GM18951 (cell line): ENCODE measurements at regions not wholly inside any gene's neighbourhood (a gene's known extent, or its start where the extent isn't known, plus 50 kb on each side); places are given as distances from the start of the nearest gene placed in this dataset.
"Not testable (repeated sequence)": the region's sequence is repeated elsewhere in the genome, so short reads cannot be mapped to it uniquely, and the experiment has no call there.

Experiments used
- POLR2A ChIP-seq: IDR thresholded peaks from 4 replicates; pipeline ENCODE4 v1.6.1; 2011; ENCODE audit warnings: mild to moderate bottlenecking; ENCODE audit not compliant: insufficient read length, insufficient read depth; ENCODE audit errors: extremely low read depth
- in situ Hi-C: fragments of 300-500 bp; cut with MboI; formaldehyde crosslinking; loops from one replicate; pipeline ENCODE4 v1.12.0; 2022; ENCODE audit warnings: low sequenced_read_pairs, mixed read lengths, inconsistent platforms; ENCODE audit not compliant: unreplicated experiment

- in situ Hi-C loops: no loop called here
- no peak for TF ChIP-seq POLR2A
Observed at GRCh38 chr21:32965129-32965680, 60.5 kb upstream of the OLIG2 start.

GRCh38 chr21:32966120-32966519 lies 59.6 kb upstream of the OLIG2 start:
- in situ Hi-C loops: no loop called here
- TF ChIP-seq POLR2A: no peak

- in situ Hi-C loops: not testable (repeated sequence)
Observed at GRCh38 chr21:32968103-32968502, 57.6 kb upstream of the OLIG2 start.

GRCh38 chr21:32974653-32975052 lies 51.1 kb upstream of the OLIG2 start:
- no peak for TF ChIP-seq POLR2A
- in situ Hi-C loops: no loop called here

GRCh38 chr21:32975811-32976431 lies 49.8 kb upstream of the OLIG2 start:
- TF ChIP-seq POLR2A: no peak
- in situ Hi-C loops: no loop called here
